Mucosa of rectum (tissue), 2 donors: ENCODE measurements at regions not wholly inside any gene's neighbourhood (a gene's known extent, or its start where the extent isn't known, plus 50 kb on each side); places are given as distances from the start of the nearest gene placed in this dataset.

ENCODE experiments used
- H3K27ac ChIP-seq, 2 donors: one replicate each; pipeline ENCODE4 v1.7.0; 2013; ENCODE audit warnings: inconsistent platforms in 2 of 2, low read depth in 2 of 2, low read length in 2 of 2
- H3K27me3 ChIP-seq, 2 donors: one replicate each; pipeline ENCODE4 v1.7.0; 2013; ENCODE audit warnings: low read length in 2 of 2; ENCODE audit not compliant: control insufficient read depth in 2 of 2, insufficient read depth in 2 of 2
- H3K36me3 ChIP-seq, 2 donors: one replicate each; pipeline ENCODE4 v1.7.0; 2013; ENCODE audit warnings: low read length in 2 of 2; ENCODE audit not compliant: control insufficient read depth in 2 of 2, insufficient read depth in 2 of 2
- H3K4me1 ChIP-seq, 2 donors: one replicate each; pipeline ENCODE4 v1.7.0; 2013; ENCODE audit warnings: low read length in 2 of 2, mild to moderate bottlenecking in 1 of 2; ENCODE audit not compliant: control insufficient read depth in 2 of 2, insufficient read depth in 2 of 2
- H3K4me3 ChIP-seq, 2 donors: one replicate each; pipeline ENCODE4 v1.7.0; 2013; ENCODE audit warnings: low read length in 2 of 2
- H3K9ac ChIP-seq, 2 donors: one replicate each; pipeline ENCODE4 v1.7.0; 2013; ENCODE audit warnings: low read length in 2 of 2, low read depth in 1 of 2, mild to moderate bottlenecking in 1 of 2
- H3K9me3 ChIP-seq, 2 donors: one replicate each; pipeline ENCODE4 v1.7.0; 2013; ENCODE audit warnings: low read length in 2 of 2; ENCODE audit not compliant: control insufficient read depth in 2 of 2
- donor health status: healthy.
- donor health status: Normal muscosa, but diverticular disease.

GRCh38 chr20:60634491-60635172 lies 617.4 kb upstream of the CDH4 start:
- Histone ChIP-seq H3K4me3 (no peak overlapping the region), H3K9ac (no peak overlapping the region), H3K27ac (no peak overlapping the region), H3K27me3 (no peaks in the 10 kb centered on the region), H3K36me3 (no peaks in the 10 kb centered on the region), H3K9me3 (peaks cover 4% of the 10 kb centered on the region in 2 donors), H3K4me1 (no peaks in the 10 kb centered on the region)

- Histone ChIP-seq H3K4me3 (no peak overlapping the region), H3K27me3 (no peaks in the 10 kb centered on the region), H3K4me1 (no peaks in the 10 kb centered on the region), H3K36me3 (no peaks in the 10 kb centered on the region), H3K27ac (no peak overlapping the region), H3K9ac (no peak overlapping the region), H3K9me3 (peaks cover 4% of the 10 kb centered on the region in 2 donors)
These were observed 615.6 kb upstream of the CDH4 start for GRCh38 chr20:60636417-60636816.

GRCh38 chr20:60637801-60638200 lies 614.3 kb upstream of the CDH4 start:
- H3K27ac ChIP-seq, result no peak overlapping the region
- no peaks in the 10 kb centered on the region for H3K36me3 ChIP-seq
- H3K4me3 ChIP-seq, result no peak overlapping the region
- H3K27me3 ChIP-seq, result no peaks in the 10 kb centered on the region
- H3K4me1 ChIP-seq, result no peaks in the 10 kb centered on the region
- peaks cover 4% of the 10 kb centered on the region in 2 donors for H3K9me3 ChIP-seq
- H3K9ac ChIP-seq, result no peak overlapping the region

DNA sequence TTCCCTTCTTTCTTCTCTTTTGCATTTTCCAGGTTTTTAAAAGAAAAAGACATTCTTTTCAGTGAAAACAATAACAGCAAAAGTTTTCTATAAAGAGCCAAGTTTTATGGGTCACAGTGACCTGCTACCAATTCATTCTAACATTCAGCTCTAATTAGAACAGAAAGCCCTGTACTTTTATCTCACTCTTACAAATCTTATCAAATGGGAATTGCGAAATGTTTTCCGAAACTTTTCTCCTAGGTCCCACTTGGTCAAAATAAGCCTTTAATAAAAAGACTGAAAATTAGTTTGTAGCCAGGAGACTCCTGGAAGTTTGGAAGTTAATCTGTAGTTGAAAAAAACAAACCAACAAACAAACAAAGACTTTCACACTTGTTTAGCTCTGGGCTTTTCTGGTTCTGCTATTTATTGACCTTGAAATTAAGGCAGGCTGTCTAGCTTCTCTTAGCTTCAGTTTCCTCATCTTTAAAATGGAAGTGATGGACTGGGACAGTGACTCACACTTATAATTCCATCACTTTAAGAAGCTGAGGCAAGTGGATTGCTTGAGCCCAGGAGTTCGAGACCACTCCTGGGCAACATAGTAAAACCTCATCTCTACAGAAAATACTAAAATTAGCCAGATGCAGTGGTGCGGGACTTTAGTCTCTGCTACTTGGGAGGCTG lies 613.5 kb upstream of the CDH4 start:
- Histone ChIP-seq H3K36me3 (no peaks in the 10 kb centered on the region), H3K9me3 (peaks cover 3 to 4% of the 10 kb centered on the region in 2 donors), H3K27me3 (no peaks in the 10 kb centered on the region), H3K4me1 (no peaks in the 10 kb centered on the region), H3K9ac (no peak overlapping the region), H3K4me3 (no peak overlapping the region), H3K27ac (no peak overlapping the region)

- Histone ChIP-seq H3K9me3 (peaks cover 4 to 5% of the 10 kb centered on the region in 2 donors), H3K4me1 (no peaks in the 10 kb centered on the region), H3K27me3 (no peaks in the 10 kb centered on the region), H3K9ac (no peak overlapping the region), H3K36me3 (no peaks in the 10 kb centered on the region), H3K27ac (no peak overlapping the region), H3K4me3 (no peak overlapping the region)
These were observed 610.1 kb upstream of the CDH4 start for GRCh38 chr20:60641879-60642447.

GRCh38 chr20:60642541-60642940 lies 609.5 kb upstream of the CDH4 start:
- no peak overlapping the region for H3K27ac ChIP-seq
- no peak overlapping the region for H3K4me3 ChIP-seq
- no peaks in the 10 kb centered on the region for H3K27me3 ChIP-seq
- no peaks in the 10 kb centered on the region for H3K4me1 ChIP-seq
- no peak overlapping the region for H3K9ac ChIP-seq
- H3K9me3 ChIP-seq, result peaks cover 4 to 5% of the 10 kb centered on the region in 2 donors
- no peaks in the 10 kb centered on the region for H3K36me3 ChIP-seq

GRCh38 chr20:60648556-60648955 lies 603.5 kb upstream of the CDH4 start:
- Histone ChIP-seq H3K9ac (no peak overlapping the region), H3K36me3 (no peaks in the 10 kb centered on the region), H3K27ac (no peak overlapping the region), H3K27me3 (no peaks in the 10 kb centered on the region), H3K9me3 (peaks cover 0 to 3% of the 10 kb centered on the region in 2 donors), H3K4me3 (no peak overlapping the region), H3K4me1 (no peaks in the 10 kb centered on the region)

- H3K36me3 ChIP-seq, result no peaks in the 10 kb centered on the region
- no peaks in the 10 kb centered on the region for H3K27me3 ChIP-seq
- H3K4me1 ChIP-seq, result no peaks in the 10 kb centered on the region
- H3K27ac ChIP-seq, result no peak overlapping the region
- peaks cover 0 to 3% of the 10 kb centered on the region in 2 donors for H3K9me3 ChIP-seq
- H3K4me3 ChIP-seq, result no peak overlapping the region
- no peak overlapping the region for H3K9ac ChIP-seq
These were observed 602.5 kb upstream of the CDH4 start for GRCh38 chr20:60649541-60649940.

DNA sequence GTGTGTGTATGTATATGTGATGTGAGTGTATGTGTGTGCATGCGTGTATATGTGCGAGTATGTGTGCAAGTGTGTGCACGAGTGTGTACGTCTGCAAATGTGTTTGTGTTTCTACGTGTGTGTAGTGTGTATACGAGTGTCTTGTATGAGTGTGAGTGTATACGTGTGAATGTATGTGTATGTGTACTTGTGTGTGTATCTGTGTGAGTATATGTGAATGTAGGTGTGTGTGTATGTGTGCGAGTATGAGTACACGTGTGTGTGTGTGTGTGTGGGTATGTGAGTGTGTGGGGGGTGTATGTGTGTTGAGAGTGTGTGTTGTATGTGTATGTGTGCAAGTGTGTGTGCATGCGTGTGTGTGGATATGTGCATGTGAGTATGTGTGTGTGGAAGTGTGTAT lies 602.0 kb upstream of the CDH4 start:
- Histone ChIP-seq H3K4me3 (no peak overlapping the region), H3K36me3 (no peaks in the 10 kb centered on the region), H3K9ac (no peak overlapping the region), H3K27ac (no peak overlapping the region), H3K27me3 (no peaks in the 10 kb centered on the region), H3K4me1 (no peaks in the 10 kb centered on the region), H3K9me3 (peaks cover 0 to 3% of the 10 kb centered on the region in 2 donors)

DNA sequence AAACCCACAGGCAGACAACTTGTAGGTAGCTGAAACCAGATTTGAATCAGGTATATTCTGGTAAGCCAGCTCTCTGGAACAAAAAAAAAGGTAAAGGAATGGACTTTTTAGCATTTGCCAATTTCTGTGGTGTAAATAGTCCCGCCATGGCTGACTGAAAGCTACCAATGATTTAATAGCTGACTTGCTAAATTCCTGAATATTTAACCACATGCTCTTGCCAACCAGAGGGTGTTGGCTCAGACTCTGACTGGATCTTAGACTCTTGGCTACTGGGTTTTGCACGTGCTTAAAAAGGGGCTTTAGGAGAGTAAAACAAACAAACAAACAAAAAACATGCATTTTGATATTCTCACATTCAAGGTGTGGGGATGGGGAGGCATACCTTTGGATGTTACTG lies 600.0 kb upstream of the CDH4 start:
- no peak overlapping the region for H3K27ac ChIP-seq

More for the DNA sequence above, 600.0 kb upstream of the CDH4 start:
- H3K36me3 ChIP-seq, result no peaks in the 10 kb centered on the region
- peaks cover 0 to 3% of the 10 kb centered on the region in 2 donors for H3K9me3 ChIP-seq
- no peak overlapping the region for H3K4me3 ChIP-seq
- H3K4me1 ChIP-seq, result no peaks in the 10 kb centered on the region
- H3K27me3 ChIP-seq, result no peaks in the 10 kb centered on the region
- H3K9ac ChIP-seq, result no peak overlapping the region
